Activated CD4-positive, alpha-beta T cell treated with anti-CD3 and anti-CD28 coated beads, Interleukin-2, Interleukin-4, amounts not matched to agents 100 ng/mL and 50 ng/mL, durations not matched to agents 16 hours and 8 hours (primary cell): ENCODE measurements at regions not wholly inside any gene's neighbourhood (a gene's known extent, or its start where the extent isn't known, plus 50 kb on each side); places are given as distances from the start of the nearest gene placed in this dataset.

ENCODE experiments used
- DNase-seq: peaks from one replicate; pipeline ENCODE4 v3.0.0-alpha.2; 2020; ENCODE audit warnings: low spot score

DNA sequence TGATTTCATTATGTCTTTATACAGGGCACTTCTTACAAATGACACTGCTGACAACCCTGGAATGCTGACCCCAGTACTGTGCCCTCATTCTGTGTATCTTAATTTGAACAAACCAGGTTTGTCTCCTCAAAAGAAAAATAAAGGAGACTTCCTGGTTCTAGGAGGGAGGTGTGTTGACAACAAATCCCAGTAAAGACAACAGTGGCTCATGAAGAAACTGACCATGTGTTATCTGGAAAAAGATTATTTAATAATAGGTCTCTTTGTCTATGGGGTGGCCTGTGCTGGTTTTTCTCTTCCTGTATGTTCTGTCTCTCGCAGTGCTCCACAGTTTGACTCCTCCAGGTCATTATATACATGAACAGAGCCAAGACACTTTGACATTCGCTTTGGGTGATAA lies 454.6 kb downstream of the LMO4 start:
- DNase-seq = no peak

DNA sequence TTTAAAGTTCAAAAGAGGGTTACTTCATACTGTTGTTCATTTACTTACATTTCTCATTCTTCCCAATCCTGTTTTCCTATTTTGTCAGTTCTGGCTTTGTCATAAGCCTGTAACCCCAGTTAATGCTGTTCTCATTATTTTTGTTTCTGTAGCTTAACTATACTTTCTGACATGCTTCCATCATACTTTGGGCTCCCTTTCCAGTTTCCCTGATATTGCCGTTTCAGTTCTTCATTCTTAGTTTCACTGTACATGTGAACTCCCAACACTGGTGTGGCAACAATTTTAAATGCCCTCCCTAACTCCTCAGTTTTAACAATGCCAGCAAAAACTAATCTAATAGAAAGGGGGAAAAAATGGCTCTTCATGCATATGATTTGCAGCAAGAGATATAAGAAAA lies 456.7 kb downstream of the LMO4 start:
- no peak for DNase-seq

DNA sequence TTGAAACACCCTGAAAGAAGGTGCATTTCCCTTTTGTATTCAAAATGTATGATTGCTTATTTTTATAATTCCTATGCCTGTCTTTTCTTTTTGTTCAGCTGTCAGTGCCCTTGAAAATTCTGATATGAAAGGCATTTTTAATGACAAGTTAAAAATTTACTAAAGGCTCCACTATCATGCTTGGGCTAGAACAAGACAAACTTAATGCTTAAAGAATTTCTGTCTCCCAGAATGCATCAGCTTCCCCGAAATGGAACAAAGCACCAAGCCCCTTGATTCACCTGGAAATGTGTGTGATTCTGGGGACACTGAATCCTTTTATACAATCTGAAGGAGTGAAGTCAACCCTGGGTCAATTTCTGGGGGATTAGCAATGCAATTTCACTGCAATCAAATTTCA lies 457.5 kb downstream of the LMO4 start:
- DNase-seq = no peak

DNA sequence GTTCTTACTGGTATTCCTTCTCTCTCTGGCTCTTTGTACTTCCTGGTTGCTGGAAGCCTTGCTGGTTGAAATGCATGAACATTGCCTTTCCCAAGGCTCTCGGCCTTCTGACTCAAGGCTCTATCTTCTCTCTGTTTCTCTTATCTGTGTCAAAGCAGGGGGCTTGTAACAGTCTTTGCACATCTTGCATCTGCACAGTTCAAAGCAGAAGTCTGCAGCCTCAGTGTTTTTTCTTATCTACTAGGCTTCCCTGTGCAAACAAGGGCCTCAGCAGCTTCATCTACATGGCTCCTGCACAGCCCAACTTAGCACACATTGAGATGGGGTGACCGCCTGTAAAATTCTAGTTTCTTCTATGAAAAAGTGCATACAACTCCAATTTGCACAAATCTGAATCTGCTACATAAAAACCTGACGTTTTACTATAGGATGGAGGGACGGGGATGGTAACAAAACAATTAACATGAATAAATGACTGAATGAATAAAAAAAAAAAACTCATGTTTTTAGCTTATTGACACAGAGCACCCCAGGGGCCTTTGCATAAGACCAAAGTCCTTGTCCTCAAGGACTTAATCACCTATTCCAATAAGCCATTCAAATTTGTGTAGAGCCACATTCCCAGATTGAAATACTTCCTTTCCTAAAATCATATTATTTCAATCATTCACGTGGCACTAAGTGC lies 458.3 kb downstream of the LMO4 start:
- no peak for DNase-seq

DNA sequence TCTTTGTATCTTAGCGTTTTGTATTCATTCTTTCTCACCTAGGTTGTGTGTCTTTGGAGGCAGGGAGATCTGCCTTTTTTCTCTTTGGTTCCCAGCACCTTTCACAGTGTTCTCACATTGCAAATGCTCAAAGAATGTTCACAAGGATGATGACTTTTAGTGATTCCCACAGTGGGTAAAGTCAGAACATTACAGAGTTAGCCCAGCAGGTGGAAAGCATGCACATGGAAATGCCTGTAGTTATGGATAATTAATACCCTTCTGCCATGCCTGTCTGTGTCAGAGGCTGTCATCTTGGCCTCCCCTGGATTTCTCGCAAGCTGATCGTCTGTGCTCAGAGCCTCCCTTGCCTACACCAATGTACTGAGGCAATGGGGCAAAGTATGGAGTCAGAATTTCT lies 458.9 kb downstream of the LMO4 start:
- no peak for DNase-seq

DNA sequence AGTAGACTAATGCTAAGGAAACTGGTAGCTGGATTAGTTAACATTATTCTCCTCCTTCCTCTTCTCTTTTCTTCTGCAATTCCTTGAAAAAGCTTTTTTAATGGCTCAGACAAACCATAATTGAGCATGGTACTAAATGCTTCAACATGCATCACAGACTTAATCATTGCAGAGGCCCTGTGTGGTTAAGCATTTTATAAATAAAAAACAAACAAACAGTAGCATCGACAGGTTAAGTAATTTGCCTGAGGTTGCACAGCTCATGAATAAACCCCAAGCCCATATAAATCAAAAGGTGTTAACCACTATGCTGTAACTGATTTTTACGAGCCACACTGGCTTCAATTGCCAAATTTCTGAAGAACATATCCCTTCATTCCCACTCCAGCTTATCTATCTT lies 462.1 kb downstream of the LMO4 start:
- no peak for DNase-seq

DNA sequence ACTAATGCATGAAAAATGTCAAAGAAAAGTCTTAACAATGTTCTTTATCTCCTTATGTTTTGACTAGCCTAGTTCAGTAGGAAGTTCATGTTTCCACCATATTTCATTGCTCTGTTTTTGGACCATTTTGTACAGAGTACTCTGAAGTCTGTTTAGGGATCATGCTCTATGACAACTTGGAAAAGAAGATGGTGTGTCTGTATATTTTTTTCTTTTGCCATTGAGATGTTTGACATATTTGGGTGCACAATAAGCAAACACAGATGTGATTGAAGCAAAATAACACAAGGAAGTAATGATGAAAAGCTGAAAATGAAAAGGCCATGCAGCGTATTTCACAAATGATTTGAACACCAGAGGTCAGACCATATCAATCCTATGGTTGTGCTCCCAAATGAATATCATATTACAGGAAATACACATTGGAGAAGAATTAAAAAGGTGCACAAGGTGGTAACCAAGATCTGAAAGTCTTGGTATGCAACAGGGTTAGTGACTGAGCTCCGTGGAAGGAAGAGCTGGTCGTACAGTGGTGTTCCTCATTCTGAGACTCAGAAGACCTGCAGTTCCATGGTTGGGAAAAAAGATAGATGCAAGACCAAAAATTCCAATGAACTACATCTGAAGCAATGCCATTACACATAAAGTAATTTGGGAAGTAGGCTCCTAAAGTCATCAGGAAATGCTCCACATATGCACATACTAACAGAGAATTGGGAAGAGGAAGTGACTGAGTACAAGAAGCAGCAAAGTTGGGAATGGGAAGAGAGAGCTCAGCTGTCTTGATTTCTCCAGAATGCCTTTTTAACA lies 463.5 kb downstream of the LMO4 start:
- no peak for DNase-seq

DNA sequence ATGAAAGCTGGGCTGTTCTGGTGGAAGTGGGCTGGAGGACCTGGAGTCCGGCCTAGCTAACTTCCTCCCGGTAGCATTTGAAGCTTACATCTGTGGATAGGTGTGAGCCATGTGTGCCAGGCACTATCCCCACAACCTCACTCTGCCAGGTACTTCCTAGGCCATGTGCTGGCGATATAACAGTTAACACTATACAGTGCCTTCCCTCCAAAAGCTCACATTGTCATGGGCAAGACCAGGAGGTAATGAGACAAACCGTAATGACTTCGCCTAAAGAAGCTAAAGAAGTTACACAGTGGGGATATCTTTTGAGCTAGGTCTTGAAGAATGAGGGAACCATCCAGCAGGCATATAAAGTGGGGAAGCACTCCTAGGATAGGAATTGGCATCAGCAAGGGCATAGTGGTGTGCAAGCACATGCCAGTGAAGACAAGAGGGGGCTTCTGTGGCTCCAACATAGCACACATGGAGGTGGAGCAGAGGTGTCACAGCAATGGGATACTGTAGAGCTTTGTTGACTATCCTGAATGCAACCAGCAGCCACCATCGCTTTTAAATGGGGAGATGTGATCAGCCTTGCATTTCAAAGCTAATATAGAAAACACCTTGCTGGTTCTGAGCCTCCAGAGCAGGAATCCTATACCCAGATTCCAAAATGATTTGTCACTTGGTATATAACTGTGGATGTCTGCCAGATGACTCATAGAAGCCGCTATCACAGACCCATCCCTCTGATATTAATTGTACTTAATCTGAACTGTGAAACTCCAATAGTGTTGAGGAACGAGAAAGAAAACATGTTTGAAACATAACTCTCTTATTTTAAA lies 466.3 kb downstream of the LMO4 start:
- DNase-seq = no peak

DNA sequence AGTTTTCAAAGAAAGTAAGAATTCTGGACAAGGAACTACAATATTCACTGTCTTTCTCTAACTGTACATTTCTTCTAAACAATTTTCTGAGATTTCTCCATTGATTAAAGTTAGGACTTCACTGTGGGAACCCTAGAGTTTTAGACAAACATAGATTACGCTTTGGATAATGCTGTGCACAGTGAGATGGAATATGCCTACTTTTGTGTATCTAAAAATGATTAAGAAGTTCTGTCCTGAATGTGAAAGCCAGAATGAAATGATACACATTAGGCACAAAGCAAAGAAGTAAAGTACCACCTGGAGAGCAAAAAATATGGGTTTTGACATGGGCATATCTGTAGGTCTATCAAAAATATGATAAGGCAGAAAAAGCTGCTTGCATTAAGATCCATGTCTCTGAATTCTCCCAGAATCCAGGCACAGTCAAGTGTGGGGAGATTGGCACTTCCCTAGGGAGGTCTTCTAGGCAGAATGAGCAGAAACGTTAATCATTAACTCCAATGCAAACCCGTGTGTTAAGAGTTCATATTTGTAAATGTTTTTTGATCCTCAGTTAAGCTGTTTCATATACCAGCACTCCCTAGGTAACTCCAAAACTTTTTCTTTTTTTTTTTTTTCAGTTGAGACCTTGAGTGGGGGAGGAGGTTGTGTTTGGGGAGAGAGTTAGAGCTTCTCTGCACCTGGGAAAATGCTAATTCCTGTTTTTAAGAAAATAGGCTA lies 467.1 kb downstream of the LMO4 start:
- no peak for DNase-seq

DNA sequence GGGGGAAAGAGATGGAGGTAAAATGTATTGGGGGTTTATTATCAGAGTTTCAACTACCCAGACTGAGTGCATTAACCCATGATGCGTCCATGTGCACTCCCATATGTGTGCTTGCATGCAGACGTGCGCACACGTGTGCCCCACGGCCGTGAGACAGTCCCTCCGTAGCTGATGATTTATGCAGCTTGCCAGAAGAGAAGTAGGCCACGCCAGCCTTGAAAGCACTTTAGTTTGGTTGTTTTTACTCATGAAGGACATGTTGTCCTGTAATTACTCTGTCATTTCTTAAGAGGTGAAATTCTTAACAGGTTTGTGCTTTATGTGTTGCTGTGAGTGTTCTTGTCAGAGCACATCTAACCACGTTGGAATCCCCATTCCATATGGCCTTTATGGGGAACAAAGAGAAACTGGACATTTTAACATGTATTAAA lies 467.8 kb downstream of the LMO4 start:
- DNase-seq = no peak

DNA sequence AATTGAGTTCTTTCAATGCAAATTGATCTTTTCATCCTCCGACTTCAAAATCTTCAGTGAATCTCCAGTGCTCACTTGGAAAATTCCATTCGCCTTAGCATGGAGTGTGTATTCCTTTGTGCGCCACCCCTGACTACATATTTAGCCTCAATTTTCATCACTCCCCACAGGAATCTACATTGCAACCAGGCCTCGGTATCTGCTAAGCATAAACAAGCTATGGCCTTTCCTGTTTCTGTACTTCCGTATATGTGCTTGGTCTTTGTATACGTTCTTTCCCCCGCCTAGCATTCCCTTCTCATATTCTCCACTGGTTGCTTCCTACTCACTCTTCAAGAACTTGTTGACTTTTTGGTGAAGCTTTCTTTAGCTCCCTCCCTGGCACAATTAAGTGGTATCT lies 470.8 kb downstream of the LMO4 start:
- DNase-seq = no peak

DNA sequence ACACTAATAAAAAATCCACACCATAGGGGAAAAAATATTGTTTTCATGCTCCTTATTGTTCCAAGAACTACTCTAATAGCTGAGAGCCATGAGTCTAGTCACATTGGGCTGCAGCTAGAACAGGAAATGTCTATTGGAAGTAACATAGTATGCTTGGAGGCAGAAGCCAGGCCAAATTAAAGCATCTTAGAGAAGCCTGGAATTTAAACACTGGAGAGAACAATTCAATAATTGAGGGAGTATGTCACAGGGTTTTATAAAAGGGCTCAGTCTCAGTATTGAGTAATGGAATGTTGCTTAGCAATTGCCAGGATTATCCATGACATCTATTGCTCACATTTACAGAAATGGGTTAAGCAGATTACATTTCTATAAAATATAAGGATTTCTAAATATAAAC lies 471.3 kb downstream of the LMO4 start:
- DNase-seq = no peak

DNA sequence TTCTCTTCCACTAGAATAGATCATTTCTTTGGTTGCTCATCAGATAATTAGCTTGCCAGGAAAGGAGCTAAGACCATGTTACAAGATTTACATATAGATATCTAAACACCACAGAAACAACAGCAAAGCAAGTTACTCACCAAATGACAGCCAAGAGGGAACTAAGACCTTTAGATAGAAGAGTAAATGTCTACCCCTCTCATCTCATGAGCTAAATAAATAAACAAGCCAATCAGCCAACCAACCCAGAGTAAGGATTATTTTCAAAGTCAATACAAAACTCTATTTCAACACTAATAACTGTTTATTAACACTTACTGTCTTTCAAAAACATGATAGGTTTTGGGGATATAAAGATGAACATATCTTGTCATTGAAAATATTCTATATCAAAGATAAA lies 474.7 kb downstream of the LMO4 start:
- DNase-seq = no peak

DNA sequence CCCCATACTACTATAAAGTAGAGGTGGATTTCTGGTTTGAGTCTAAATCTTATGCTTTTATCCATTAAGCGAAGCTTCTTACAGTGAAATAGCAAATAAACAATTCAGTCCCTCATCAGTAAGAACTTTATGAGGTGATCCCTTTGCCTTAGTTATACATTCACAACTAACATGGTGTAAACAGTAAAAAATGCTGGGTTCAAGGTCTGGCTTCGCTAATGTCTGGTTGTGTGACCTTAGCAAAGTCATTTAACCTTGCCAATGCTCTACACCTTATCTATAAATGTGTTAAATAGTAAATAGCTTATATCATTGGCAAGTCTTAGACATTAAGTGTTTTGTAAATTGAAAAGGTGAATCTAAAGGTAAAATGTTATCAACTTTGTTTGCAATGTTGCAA lies 475.4 kb downstream of the LMO4 start:
- no peak for DNase-seq

DNA sequence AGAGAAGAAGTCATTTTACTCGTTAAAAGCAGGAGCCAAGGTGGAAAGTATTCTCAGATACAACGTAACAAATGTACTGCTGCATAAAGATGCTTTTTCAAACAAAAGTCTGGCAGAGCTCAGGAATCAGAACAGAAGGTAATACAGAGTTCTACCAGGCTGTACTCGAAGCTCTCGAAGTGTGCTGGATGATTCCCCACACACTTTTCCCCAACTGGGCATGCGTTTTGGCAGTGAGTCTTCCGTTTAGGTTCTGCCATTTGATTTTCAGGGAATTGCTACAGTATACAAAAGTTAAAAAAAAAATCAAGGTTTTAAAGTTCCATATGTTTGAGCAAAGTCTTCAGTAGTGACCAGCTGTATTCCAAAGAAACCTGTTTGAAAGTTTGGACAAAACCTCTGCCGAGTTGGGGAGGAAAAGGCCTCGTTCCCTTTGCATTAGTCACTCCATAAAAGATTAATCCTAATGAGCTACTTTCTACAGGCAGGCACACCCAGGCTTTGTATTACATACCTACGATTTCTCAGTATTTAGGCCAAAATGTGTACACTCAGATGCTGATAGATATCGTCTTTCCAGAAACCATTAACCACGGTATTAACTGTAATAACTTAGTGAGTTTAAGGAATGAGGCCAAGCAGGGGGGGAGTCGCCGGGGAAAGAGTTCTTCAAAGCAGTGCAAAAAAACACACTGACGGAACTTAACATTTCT lies 477.1 kb downstream of the LMO4 start:
- DNase-seq = no peak

DNA sequence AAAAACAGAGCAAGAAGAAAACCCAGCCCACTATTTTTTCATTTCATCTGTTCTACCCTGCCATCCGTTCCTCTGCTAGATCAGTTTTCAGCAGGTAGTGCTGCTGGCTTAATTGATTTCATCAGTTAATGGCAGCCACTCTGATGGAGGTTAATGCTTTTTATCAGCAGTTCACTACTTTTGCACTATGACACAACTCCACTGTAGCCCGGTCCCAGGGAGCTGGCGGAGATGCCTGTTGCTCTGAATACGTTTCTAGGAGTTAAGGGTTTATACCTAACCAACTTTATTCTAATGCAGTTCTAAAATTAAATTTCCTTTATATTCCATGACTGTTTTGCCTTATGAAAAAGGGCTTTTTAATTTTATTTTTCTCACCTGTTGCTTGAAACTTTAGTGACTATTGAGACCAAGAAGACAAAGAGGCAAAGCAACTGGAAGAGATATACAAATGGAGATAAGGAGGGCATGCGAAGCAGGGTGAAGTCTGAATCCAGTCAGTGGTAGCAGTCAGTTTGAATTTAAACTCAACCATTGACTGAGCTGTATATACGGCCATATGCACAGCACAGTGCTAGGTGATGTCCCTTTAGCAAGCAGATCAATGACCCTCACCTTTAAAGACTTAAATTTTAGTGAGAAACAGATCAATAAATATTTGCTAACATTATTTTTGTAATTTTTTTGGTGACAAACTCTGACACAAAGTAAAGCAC lies 477.9 kb downstream of the LMO4 start:
- DNase-seq = no peak

DNA sequence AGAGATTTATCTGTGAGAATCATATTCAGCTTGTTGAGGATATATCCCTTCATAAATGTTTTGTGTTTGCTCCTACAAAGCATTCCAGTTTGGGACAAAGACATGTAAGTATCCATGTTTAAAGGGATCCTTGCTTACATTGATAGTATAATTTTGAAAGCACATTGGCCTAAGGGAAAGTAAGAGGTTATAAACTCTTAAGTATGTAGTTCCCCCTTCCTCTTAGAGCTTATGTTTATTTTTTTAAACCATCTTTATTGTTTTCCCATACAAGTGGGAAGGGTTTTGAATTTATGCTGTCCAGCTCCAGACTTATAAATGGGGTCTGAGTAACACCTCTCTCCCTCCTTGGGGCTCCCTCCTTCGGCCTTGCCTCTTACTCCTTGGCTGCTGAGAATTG lies 481.5 kb downstream of the LMO4 start:
- DNase-seq = no peak

DNA sequence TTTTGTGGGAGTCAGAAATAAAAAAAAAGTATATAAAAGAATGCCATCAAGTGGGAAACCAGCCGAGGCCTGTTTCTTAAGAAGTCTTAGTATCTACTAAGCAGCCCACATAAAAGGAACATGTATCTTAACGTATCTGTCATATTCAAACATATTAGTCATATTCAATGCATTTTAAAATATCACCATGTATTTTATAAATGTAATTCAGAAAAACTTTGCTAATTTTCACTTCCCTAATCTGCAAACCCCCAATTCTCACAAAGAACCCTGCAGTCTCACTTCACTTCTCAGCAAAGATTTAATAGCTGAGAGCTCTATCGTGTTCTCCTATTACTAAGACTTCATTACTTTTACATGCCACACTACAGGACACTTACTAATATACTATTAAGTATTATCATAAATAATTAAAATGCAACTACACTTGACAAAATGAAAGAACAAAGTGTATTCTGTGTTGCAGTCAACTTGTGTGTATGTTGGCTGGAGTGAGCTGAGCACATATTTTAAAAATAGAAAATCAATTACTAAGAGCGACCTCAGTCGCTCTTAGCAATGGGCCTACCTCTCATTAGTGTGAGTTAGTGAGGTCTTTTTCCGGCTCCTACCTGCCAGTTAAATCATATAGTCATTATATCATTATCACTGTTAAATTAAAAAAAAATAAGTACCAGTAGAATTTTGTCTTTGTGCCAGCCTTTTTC lies 484.3 kb downstream of the LMO4 start:
- DNase-seq = no peak

DNA sequence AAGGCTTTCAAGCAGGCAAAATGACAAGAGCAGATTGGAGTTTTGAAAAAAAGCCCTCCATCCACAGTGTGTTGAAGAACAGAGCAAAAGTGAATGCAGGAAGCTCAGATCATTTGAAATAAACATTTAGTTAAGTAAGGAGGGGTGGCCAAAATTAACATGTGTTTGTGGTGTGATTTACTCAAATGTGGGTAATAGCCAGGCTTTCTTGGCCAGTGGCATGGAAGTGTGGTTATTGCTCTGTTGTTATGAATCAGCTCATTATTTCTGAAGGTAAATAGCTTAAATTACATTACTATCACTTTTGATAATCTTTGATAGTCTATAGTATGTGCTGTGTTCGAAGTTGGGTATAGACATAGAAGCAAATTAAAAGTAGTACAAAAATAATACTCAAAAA lies 485.9 kb downstream of the LMO4 start:
- no peak for DNase-seq

DNA sequence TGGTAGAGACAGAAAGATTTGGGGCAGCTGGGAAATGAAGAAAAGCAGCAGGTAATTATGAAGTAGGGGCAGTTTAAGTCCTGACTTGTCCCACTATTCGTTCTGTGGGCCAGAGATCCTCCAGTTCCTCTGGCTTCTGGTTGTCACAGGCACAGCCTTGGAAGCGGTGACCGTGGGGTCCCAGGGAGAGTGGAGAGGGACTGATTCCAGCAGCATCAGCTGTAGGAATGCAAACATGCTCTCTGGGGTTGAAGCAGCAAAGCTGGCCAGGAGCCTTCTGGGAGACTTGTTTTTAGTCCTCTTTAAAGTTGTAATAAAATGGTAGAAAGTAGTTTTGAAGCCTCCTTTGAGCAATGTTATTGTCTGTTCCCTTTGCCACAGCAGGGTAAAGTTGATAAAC lies 488.0 kb downstream of the LMO4 start:
- DNase-seq = no peak
